GM18870 (cell line): ENCODE measurements at regions not wholly inside any gene's neighbourhood (a gene's known extent, or its start where the extent isn't known, plus 50 kb on each side); places are given as distances from the start of the nearest gene placed in this dataset.

ENCODE experiments used
- ATAC-seq: cut with Tn5 transposase; IDR thresholded peaks from one replicate; pipeline ENCODE4 v1.9.1; 2021; ENCODE audit warnings: moderate library complexity; ENCODE audit not compliant: unreplicated experiment

- no peak for ATAC-seq
Observed at GRCh38 chr7:84821671-84822534, 365.0 kb downstream of the SEMA3D start.

- ATAC-seq: no peak
Observed at GRCh38 chr7:84820481-84820880, 366.4 kb downstream of the SEMA3D start.

DNA sequence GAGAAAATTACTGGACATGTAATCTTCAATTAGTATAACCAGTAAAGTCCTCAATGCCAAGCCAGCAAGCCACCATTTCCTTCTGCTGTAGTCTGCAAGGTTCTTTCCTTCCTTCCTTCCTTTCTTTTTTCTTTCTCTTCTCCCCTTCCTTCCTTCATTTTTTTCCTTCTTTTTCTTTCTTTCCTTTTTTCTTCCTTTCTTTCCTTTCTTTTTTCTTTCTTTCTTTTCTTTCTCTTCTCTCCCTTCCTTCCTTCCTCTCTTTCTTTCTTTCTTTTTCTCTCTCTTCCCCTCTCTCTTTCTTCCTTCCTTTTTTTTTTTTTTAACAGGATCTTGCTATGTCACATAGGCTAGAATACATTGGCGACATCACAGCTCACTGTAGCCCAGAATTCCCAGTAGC lies 369.8 kb downstream of the SEMA3D start:
- no peak for ATAC-seq

- no peak for ATAC-seq
Observed at GRCh38 chr7:84813376-84813775, 373.5 kb downstream of the SEMA3D start.

DNA sequence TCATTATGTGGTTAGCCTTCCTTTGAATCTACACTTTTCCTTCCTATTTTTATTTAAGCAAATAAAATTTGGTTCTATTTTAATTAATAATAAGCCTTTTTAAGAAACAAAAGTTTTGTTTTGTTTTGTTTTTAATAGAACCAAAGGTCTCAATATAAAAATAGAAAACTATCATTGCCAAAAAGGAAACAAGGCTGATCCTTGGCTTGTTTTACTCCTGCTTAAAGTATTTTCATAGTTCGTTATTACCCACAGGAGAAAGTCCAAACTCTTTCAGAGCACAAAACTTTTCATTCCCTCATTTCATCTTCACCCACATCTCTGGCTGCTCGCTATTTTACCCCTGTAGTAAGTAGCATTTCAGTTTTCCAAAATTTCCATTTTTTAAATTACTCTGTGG lies 374.8 kb downstream of the SEMA3D start:
- no peak for ATAC-seq

GRCh38 chr7:84811362-84811761 lies 375.5 kb downstream of the SEMA3D start:
- ATAC-seq: no peak

GRCh38 chr7:84809877-84810276 lies 377.0 kb downstream of the SEMA3D start:
- no peak for ATAC-seq

- ATAC-seq: no peak
Observed at GRCh38 chr7:84803979-84804378, 382.9 kb downstream of the SEMA3D start.

GRCh38 chr7:84801396-84801795 lies 385.5 kb downstream of the SEMA3D start:
- ATAC-seq: no peak

- ATAC-seq: no peak
Observed at GRCh38 chr7:84800846-84801245, 386.0 kb downstream of the SEMA3D start.

GRCh38 chr7:84799106-84799505 lies 387.8 kb downstream of the SEMA3D start:
- no peak for ATAC-seq

DNA sequence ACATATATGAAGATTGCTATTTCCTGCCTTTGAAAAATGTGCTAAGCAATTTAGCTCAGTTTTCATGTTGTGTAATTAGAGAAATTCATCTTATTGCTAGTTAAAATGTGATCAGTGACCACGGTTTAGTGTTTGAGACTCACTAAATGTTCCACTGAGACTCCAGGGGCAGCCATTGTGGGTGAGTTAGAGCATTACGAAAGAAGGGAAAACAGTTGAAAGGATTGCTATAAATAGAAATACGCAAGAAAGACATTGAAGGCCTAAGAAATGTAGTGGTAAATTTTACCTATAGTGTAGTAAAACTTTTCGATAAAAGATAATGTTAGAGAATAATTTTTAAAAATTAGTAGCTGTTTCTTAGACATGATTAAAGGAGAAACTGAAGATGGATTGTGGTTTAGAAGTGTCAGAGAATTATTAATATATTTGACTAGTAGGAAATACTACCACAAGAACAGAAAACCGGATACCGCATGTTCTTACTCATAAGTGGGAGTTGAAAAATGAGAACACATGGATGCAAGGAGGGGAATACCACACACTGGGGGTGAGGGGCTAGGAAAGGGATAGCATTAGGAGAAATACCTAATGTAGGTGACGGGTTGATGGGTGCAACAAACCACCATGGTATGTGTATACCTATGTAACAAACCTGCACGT lies 394.5 kb downstream of the SEMA3D start:
- peak; percentile 89 for ATAC-seq

- ATAC-seq: no peak
Observed at GRCh38 chr7:84790882-84791281, 396.0 kb downstream of the SEMA3D start.

DNA sequence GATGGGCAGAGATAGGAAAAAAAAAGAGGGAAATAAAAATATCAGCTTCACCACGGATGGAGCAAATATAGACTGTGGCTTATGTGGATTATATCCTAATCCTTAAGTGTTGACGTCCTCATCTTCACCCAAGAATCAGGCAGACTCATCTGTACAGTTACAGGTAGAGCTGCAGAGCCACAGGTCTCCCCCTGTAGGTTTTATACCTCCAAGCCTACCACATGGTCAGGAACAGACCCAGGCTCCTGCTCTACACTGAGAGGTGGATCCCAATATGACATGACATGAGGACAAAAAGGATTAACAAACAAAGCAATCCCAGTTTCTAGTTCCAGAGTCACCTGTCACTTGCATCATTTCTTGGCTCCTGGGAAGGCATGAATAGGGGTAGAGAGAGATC lies 400.8 kb downstream of the SEMA3D start:
- no peak for ATAC-seq

- no peak for ATAC-seq
Observed at GRCh38 chr7:84784450-84784849, 402.4 kb downstream of the SEMA3D start.

GRCh38 chr7:84783141-84783778 lies 403.6 kb downstream of the SEMA3D start:
- ATAC-seq: no peak

GRCh38 chr7:84781838-84782237 lies 405.0 kb downstream of the SEMA3D start:
- no peak for ATAC-seq

DNA sequence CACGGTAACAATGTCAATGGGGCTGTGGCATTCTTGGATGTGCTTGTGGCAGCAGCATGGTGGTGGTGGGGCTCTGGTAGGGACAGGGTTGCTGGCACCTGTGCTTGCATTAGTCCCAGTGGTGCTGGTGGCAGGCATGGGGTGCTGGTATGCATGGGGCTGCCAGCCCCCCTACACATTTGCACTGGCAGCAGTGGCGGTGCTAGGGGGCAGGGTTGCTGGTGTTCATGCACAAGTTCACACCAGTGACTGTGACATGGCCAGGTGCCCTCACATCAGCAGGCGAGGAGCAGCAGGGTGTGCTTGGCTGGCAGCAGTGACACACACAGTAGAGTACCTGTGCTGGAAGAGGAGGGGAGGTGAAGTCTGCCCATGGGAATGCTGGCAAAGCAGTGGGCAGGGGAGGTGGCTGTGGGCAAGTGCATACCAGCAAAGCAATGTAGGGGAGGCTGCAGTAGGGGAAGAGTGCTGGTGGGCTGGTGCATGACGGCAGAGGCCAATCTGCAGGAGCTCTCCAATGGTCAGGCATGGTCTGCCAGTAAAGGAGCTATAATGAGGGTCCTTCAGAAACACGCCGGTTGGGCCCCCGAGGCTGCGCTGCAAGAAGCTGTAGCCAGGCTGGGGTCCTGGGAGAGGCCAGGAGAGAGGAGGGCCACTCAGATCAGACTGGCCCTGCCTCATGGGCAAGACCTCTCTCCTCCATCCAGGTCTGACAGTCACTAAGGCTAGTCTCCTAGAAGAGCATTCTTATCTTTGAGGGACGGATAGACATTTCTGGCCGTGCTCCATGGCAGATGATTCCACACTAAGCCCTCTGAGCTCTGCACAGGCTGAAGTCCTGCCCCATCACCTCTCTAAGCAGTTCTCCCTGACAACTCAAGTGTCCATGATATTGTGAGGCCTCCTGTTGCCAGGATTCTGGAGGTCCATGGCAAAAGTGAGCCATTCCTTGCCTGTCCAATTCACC lies 406.4 kb downstream of the SEMA3D start:
- no peak for ATAC-seq

DNA sequence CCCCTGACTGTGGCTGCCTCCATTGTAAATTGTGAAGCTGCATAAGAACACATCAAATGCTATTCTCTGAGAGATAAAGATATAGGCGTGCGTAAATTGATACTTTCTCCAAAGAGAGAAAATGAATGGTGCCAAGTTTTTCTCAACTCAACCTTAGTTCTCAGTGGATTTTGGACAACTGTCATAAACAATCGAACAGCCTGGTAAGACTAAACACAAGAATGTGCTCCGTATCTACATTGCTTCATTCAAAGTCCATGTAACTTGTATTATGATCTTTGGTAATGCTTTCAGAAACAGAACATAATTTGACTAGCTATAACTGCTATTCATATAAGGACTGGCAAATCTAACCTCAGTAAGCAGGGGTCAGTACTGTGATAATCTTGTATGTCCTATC lies 429.1 kb downstream of the SEMA3D start:
- no peak for ATAC-seq

DNA sequence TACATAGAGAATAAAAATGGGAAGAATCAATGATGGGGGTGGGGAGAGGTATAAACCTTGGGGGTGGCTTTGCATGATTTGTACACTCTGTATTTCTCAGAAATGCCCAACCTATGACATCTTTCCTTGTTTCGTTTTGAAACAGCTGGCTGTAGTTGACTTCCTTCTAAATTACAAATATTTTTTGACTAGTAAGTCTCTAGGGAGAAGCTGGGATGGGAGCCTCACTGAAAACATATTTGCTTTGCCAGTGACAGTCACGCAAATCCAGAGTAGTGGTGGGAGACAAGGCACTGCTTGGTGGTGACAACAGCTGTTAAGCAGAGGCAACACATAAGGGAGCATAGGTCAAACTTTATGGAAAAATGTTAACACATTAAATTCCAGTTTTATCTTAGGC lies 440.5 kb downstream of the SEMA3D start:
- ATAC-seq: no peak

DNA sequence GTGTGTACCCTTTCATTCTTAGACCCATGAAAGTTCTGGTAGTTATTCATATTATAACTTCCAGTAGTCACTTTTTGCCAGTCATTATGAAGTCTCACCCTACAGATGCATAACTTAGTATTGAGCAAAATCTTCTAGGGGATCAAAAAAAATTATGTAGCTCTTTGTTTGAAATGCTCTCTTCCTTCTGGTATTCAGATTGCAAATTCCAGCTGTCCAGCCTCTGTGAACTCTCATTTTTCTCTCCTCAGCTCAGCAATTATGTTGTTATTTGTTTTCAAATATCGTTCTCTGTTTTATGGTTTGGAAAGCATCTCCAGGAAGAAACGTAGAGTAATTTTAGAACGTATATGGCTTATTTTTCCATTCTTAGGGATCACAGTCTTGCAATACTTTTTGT lies 442.5 kb downstream of the SEMA3D start:
- ATAC-seq: no peak
